ENCODE measurements at regions not wholly inside any gene's neighbourhood (a gene's known extent, or its start where the extent isn't known, plus 50 kb on each side); places are given as distances from the start of the nearest gene placed in this dataset.
"Not testable (repeated sequence)": the region's sequence is repeated elsewhere in the genome, so short reads cannot be mapped to it uniquely, and the experiment has no call there.

- TF ChIP-seq POLR2A (IDR thresholded peaks at IDR 0.05), result no peak
- no peak for TF ChIP-seq EP300 (IDR thresholded peaks at IDR 0.05)
- TF ChIP-seq, protein P1, sequence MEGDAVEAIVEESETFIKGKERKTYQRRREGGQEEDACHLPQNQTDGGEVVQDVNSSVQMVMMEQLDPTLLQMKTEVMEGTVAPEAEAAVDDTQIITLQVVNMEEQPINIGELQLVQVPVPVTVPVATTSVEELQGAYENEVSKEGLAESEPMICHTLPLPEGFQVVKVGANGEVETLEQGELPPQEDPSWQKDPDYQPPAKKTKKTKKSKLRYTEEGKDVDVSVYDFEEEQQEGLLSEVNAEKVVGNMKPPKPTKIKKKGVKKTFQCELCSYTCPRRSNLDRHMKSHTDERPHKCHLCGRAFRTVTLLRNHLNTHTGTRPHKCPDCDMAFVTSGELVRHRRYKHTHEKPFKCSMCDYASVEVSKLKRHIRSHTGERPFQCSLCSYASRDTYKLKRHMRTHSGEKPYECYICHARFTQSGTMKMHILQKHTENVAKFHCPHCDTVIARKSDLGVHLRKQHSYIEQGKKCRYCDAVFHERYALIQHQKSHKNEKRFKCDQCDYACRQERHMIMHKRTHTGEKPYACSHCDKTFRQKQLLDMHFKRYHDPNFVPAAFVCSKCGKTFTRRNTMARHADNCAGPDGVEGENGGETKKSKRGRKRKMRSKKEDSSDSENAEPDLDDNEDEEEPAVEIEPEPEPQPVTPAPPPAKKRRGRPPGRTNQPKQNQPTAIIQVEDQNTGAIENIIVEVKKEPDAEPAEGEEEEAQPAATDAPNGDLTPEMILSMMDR (IDR thresholded peaks at IDR 0.05), result no peak
- TF ChIP-seq POLR2AphosphoS5 (IDR thresholded peaks at IDR 0.05), result no peak
- no peaks in the 10 kb centered on the region for H3K36me3 ChIP-seq
- no peak for DNase-seq (ENCODE audit: low spot score in 2 of 2)
- H3K27ac ChIP-seq, result no peak overlapping the region
- H3K4me3 ChIP-seq, result no peak overlapping the region
- no peaks in the 10 kb centered on the region for H3K4me1 ChIP-seq
- 92% methylated on average over 15 of the region's 15 CpGs for WGBS
- peaks cover 4% of the 10 kb centered on the region for H3K9me3 ChIP-seq
- no peaks in the 10 kb centered on the region for H3K27me3 ChIP-seq
These were observed 1184.9 kb upstream of the CDH2 start for GRCh38 chr18:29361843-29362242.

DNA sequence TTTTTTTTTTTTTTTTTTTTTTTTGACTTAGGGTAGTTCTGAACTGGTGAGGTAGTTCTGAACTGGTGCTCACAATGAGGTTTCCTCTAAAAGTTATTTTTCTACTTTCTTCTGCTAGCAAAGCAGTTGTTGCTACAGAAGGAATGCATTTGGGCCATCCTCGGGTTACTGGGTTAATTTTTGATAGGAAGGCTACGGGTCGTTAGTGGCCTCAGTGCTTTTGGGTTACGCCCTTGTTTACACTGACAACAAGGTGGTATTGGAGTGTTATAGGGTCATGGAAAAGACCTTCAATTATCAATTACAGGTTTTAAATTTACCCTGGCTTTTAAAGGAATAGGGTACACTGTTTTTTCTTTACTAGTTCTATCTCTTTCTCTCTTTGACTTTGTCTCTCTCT is 1183.7 kb upstream of the CDH2 start:
- not testable (repeated sequence) for H3K27me3 ChIP-seq; H3K27ac ChIP-seq; H3K4me1 ChIP-seq; DNase-seq (ENCODE audit: low spot score in 2 of 2); H3K36me3 ChIP-seq; H3K9me3 ChIP-seq; H3K4me3 ChIP-seq
- 75% methylated on average over 4 of the region's 4 CpGs for WGBS

DNA sequence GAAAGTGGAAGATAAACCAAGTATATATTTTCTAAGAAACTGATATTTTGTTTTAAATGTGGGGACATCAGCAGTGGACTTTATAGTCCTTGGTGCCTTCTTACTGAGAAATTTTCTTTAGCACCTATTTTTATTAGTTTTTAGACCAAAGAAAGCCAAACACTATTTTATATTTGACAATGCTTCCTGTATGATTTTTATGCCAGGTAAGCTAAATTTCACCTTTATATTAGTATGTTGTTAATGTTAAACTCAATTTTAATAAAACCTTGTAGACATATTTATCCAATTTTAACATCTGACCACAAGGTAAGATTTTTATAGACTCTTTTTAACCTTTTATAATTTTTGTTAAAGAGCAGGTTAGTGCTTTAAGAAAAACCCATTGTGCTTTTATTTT is 1182.3 kb upstream of the CDH2 start:
- H3K27me3 ChIP-seq; H3K27ac ChIP-seq; DNase-seq (ENCODE audit: low spot score in 2 of 2): not testable (repeated sequence)

DNA sequence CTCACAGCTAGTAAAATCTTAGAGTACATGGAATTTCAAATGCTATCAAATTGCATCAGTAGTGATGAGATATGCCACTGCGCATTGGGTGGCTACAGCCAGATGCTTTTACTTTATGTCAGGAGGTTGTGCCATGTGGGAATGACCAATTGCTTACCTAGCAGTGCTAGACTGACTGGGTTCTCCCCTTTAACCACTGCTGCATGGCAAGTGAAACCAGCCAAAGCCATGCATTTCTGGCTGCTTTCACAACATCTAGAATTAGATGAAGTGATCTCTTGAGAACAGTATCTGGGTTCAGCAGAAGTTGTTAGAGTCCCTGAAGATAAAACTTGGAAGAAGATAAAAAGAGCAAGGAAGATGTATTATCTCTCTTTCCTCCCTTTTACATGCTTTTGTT is 1174.2 kb upstream of the CDH2 start:
- no peak for TF ChIP-seq POLR2AphosphoS5 (IDR thresholded peaks at IDR 0.05)
- no peak for TF ChIP-seq POLR2A (IDR thresholded peaks at IDR 0.05)
- TF ChIP-seq EP300 (IDR thresholded peaks at IDR 0.05), result no peak
- TF ChIP-seq, protein P1 (IDR thresholded peaks at IDR 0.05), result no peak
- Histone ChIP-seq H3K4me3 (no peak overlapping the region), H3K36me3 (no peaks in the 10 kb centered on the region), H3K27me3 (no peaks in the 10 kb centered on the region), H3K27ac (no peak overlapping the region), H3K9me3 (no peaks in the 10 kb centered on the region), H3K4me1 (no peaks in the 10 kb centered on the region)
- 90% methylated on average over 1 of the region's 1 CpG for WGBS
- DNase-seq (ENCODE audit: low spot score in 2 of 2), result no peak

More for the DNA sequence above, 1182.3 kb upstream of the CDH2 start:
- not testable (repeated sequence) for H3K9me3 ChIP-seq, H3K4me1 ChIP-seq, H3K4me3 ChIP-seq, H3K36me3 ChIP-seq

DNA sequence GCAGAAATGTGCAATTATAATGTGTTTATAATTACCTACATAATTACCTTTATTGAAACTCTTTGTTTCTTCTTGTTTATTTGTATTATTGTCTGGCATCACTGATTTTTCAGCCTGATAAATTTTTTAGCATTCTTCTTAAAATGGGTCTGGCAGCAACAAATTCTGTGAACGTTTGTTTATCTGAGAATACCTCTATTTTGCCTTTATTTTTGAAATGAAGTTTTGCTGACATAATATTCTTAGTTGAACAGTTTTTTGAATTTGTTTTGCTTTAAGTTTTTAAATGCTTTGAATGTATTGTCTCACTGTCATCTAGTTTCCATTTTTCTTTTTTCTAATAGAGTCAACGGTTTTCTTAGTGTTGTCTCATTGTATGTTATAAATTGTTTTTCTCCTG is 1152.0 kb upstream of the CDH2 start:
- Histone ChIP-seq H3K9me3 (peaks cover 7% of the 10 kb centered on the region), H3K27ac (no peak overlapping the region), H3K27me3 (no peaks in the 10 kb centered on the region), H3K4me1 (no peaks in the 10 kb centered on the region), H3K4me3 (no peak overlapping the region), H3K36me3 (no peaks in the 10 kb centered on the region)
- TF ChIP-seq POLR2A (IDR thresholded peaks at IDR 0.05), result no peak
- TF ChIP-seq EP300 (IDR thresholded peaks at IDR 0.05), result no peak
- no peak for DNase-seq (ENCODE audit: low spot score in 2 of 2)
- whole genome bisulfite sequencing, result 84% methylated on average over 2 of the region's 2 CpGs

GRCh38 chr18:29326214-29326613 is 1149.3 kb upstream of the CDH2 start:
- Histone ChIP-seq H3K36me3 (no peaks in the 10 kb centered on the region), H3K9me3 (peaks cover 7% of the 10 kb centered on the region), H3K4me3 (no peak overlapping the region), H3K4me1 (no peaks in the 10 kb centered on the region), H3K27me3 (no peaks in the 10 kb centered on the region), H3K27ac (no peak overlapping the region)
- TF ChIP-seq POLR2A (IDR thresholded peaks at IDR 0.05) (no peak), POLR2AphosphoS5 (IDR thresholded peaks at IDR 0.05) (no peak), EP300 (IDR thresholded peaks at IDR 0.05) (no peak)
- TF ChIP-seq, protein P1 (IDR thresholded peaks at IDR 0.05), result no peak
- no peak for DNase-seq (ENCODE audit: low spot score in 2 of 2)
- WGBS, result 79% methylated on average over 2 of the region's 2 CpGs

GRCh38 chr18:29321561-29321960 is 1144.6 kb upstream of the CDH2 start:
- no peak overlapping the region for H3K4me3 ChIP-seq
- no peak for DNase-seq (ENCODE audit: low spot score in 2 of 2)
- WGBS, result 88% methylated on average over 1 of the region's 1 CpG
- no peaks in the 10 kb centered on the region for H3K27me3 ChIP-seq
- H3K36me3 ChIP-seq, result no peaks in the 10 kb centered on the region
- no peak overlapping the region for H3K27ac ChIP-seq
- TF ChIP-seq, protein P1 (IDR thresholded peaks at IDR 0.05), result no peak
- TF ChIP-seq POLR2A (IDR thresholded peaks at IDR 0.05) (no peak), EP300 (IDR thresholded peaks at IDR 0.05) (no peak), POLR2AphosphoS5 (IDR thresholded peaks at IDR 0.05) (no peak)
- no peaks in the 10 kb centered on the region for H3K9me3 ChIP-seq
- no peaks in the 10 kb centered on the region for H3K4me1 ChIP-seq
